Chondrocyte (in vitro differentiated cells): ENCODE measurements at regions not wholly inside any gene's neighbourhood (a gene's known extent, or its start where the extent isn't known, plus 50 kb on each side); places are given as distances from the start of the nearest gene placed in this dataset.

Source experiments
- DNase-seq: peaks from one replicate; pipeline ENCODE4 v3.0.0; 2021; ENCODE audit warnings: mixed read lengths, low spot score
- H3K27ac Mint-ChIP-seq: one replicate; pipeline ENCODE4 v1.8.0; 2021; ENCODE audit warnings: mild to moderate bottlenecking, moderate library complexity, mixed read lengths; ENCODE audit not compliant: unreplicated experiment
- H3K27me3 Mint-ChIP-seq: 2 replicates; pipeline ENCODE4 v1.8.0; 2021; ENCODE audit warnings: low read depth, mixed read lengths
- H3K36me3 Mint-ChIP-seq: 2 replicates; pipeline ENCODE4 v1.8.0; 2021; ENCODE audit warnings: low read depth, mixed read lengths
- H3K4me1 Mint-ChIP-seq: 2 replicates; pipeline ENCODE4 v1.8.0; 2021; ENCODE audit warnings: low read depth, mild to moderate bottlenecking, mixed read lengths
- H3K4me3 Mint-ChIP-seq: one replicate; pipeline ENCODE4 v1.8.0; 2021; ENCODE audit warnings: mild to moderate bottlenecking, moderate library complexity, mixed read lengths; ENCODE audit not compliant: unreplicated experiment
- H3K9me3 Mint-ChIP-seq: 2 replicates; pipeline ENCODE4 v1.8.0; 2021; ENCODE audit warnings: low read depth, mixed read lengths
- TF ChIP-seq, protein P1 (sequence below): fragments of 200-600 bp; sonication (generic); IDR thresholded peaks from 2 replicates; pipeline ENCODE4 v1.5.0; 2021; ENCODE audit warnings: antibody characterized with exemption, mild to moderate bottlenecking, moderate library complexity

DNA sequence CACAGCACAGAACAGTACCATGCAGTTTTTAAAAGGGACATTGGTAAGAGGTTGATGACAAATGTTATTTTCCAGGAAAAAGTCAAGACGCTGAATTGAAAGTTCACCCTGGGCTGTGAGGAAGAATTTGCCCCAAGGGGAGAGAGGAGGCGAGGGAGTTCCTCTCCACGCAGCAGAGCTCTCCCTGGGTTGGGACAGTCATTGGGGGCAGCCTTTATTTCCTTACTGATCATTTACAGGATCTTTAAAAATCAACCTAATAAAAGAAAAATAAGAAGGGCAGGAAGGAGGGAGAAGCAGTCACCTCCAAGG lies 49.9 kb upstream of the WNT7B start:
- no peaks in the 10 kb centered on the region for H3K27me3 Mint-ChIP-seq
- TF ChIP-seq, protein P1, sequence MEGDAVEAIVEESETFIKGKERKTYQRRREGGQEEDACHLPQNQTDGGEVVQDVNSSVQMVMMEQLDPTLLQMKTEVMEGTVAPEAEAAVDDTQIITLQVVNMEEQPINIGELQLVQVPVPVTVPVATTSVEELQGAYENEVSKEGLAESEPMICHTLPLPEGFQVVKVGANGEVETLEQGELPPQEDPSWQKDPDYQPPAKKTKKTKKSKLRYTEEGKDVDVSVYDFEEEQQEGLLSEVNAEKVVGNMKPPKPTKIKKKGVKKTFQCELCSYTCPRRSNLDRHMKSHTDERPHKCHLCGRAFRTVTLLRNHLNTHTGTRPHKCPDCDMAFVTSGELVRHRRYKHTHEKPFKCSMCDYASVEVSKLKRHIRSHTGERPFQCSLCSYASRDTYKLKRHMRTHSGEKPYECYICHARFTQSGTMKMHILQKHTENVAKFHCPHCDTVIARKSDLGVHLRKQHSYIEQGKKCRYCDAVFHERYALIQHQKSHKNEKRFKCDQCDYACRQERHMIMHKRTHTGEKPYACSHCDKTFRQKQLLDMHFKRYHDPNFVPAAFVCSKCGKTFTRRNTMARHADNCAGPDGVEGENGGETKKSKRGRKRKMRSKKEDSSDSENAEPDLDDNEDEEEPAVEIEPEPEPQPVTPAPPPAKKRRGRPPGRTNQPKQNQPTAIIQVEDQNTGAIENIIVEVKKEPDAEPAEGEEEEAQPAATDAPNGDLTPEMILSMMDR, result no peak

DNA sequence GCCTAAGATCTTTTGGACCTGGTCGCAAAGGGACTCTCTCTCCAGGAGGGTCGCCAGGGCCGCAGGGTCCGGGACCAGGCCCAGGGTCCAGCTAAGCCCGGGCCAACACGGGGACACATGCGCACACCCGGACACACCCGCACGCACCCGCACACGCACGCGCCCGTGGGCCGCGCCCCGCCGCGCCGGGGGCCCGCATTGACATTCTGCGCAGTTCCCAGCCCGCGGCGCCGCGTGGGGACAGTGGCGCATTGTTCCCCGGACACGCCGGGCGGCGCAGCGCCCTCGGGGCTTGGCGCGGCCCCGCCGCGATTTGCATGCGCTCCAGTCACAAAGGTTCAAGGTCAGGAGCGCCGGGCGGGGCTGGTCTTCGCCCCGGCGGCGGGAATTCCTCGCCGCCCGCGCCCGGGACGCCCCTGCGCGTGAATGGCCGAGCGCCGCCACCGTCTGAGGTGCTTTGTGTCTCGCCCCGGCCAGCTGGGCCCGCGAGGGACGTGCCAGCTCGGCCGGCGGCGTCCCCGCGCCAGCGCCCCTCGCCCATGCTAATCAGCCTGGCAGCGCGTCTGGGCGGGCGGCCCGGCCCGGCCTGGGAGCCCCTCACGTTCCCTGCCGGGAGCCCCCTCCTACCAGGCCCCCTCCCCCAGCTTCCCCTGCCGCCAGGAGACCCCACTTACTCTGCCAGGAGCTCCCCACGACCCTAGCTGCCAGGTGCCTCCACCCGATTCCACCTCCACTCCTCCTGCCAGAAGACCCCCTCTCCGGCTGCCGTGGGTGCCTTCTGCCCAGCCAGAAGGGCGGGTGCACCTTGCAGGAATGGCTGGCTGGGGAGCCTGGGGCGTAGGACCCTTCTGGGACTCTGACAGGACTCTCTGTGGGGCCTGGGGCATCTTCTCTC lies 50.5 kb upstream of the WNT7B start:
- no peaks in the 10 kb centered on the region for H3K36me3 Mint-ChIP-seq
- DNase-seq, result peak; percentile 79
- H3K9me3 Mint-ChIP-seq, result no peaks in the 10 kb centered on the region
- peak overlapping the region; percentile 67 for H3K4me3 Mint-ChIP-seq
- H3K27me3 Mint-ChIP-seq, result no peaks in the 10 kb centered on the region
- H3K27ac Mint-ChIP-seq, result no peak overlapping the region
- peaks cover 46% of the 10 kb centered on the region for H3K4me1 Mint-ChIP-seq
- TF ChIP-seq, protein P1, result no peak

More for the DNA sequence above, 49.9 kb upstream of the WNT7B start:
- DNase-seq, result no peak
- H3K9me3 Mint-ChIP-seq, result no peaks in the 10 kb centered on the region
- peaks cover 46% of the 10 kb centered on the region for H3K4me1 Mint-ChIP-seq
- H3K36me3 Mint-ChIP-seq, result no peaks in the 10 kb centered on the region
- peak overlapping the region; percentile 67 for H3K4me3 Mint-ChIP-seq
- H3K27ac Mint-ChIP-seq, result peak overlapping the region; percentile 79

GRCh38 chr22:46028106-46028991 lies 51.4 kb upstream of the WNT7B start:
- no peaks in the 10 kb centered on the region for H3K9me3 Mint-ChIP-seq
- H3K27ac Mint-ChIP-seq, result no peak overlapping the region
- H3K27me3 Mint-ChIP-seq, result no peaks in the 10 kb centered on the region
- TF ChIP-seq, protein P1, result no peak
- no peaks in the 10 kb centered on the region for H3K36me3 Mint-ChIP-seq
- DNase-seq, result peak; percentile 72
- H3K4me3 Mint-ChIP-seq, result peak overlapping the region; percentile 46
- peaks cover 42% of the 10 kb centered on the region for H3K4me1 Mint-ChIP-seq

DNA sequence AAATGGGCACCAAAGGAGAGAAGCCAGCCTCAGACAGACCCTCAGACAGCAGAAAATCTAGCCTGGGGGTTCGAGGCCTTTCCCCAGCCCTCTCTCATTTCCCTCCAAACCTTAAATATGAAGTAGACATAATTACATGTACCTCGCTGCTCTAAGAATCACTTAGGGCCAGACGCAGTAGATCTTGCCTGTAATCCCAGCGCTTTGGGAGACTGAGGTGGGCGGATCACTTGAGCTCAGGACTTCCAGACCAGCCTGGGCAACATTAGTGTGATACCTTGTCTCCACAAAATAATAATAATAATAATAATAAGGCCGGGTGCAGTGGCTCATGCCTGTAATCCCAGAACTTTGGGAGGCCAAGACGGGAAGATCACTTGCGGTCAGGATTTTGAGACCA lies 52.1 kb upstream of the WNT7B start:
- TF ChIP-seq, protein P1, result no peak
- Mint-ChIP-seq H3K4me1 (peaks cover 36% of the 10 kb centered on the region), H3K9me3 (no peaks in the 10 kb centered on the region), H3K27me3 (no peaks in the 10 kb centered on the region), H3K4me3 (no peak overlapping the region), H3K36me3 (no peaks in the 10 kb centered on the region), H3K27ac (no peak overlapping the region)
- DNase-seq, result no peak

- Mint-ChIP-seq H3K4me1 (peaks cover 32% of the 10 kb centered on the region), H3K27ac (no peak overlapping the region), H3K4me3 (no peak overlapping the region), H3K9me3 (no peaks in the 10 kb centered on the region), H3K36me3 (no peaks in the 10 kb centered on the region), H3K27me3 (no peaks in the 10 kb centered on the region)
- DNase-seq, result peak; percentile 50
- TF ChIP-seq, protein P1, result no peak
Measured at GRCh38 chr22:46029574-46030200, 52.7 kb upstream of the WNT7B start.
